ENCODE measurements at regions not wholly inside any gene's neighbourhood (a gene's known extent, or its start where the extent isn't known, plus 50 kb on each side); places are given as distances from the start of the nearest gene placed in this dataset.
"Not testable (repeated sequence)": the region's sequence is repeated elsewhere in the genome, so short reads cannot be mapped to it uniquely, and the experiment has no call there.

GRCh38 chr6:132198040-132198439 lies 203.2 kb downstream of the MOXD1 start:
- no peak for FAIRE-seq

GRCh38 chr6:132194529-132194928 lies 206.7 kb downstream of the MOXD1 start:
- FAIRE-seq, result no peak

- no peak for FAIRE-seq
These were observed 208.6 kb downstream of the MOXD1 start for GRCh38 chr6:132192631-132193030.

- FAIRE-seq, result no peak
These were observed 210.5 kb downstream of the MOXD1 start for GRCh38 chr6:132190815-132191175.

GRCh38 chr6:132190097-132190814 lies 211.0 kb downstream of the MOXD1 start:
- FAIRE-seq, result no peak

GRCh38 chr6:132188556-132189264 lies 212.6 kb downstream of the MOXD1 start:
- no peak for FAIRE-seq

- FAIRE-seq, result no peak
These were observed 213.5 kb downstream of the MOXD1 start for GRCh38 chr6:132187816-132188215.

- not testable (repeated sequence) for FAIRE-seq
These were observed 216.3 kb downstream of the MOXD1 start for GRCh38 chr6:132184966-132185365.

- no peak for FAIRE-seq
These were observed 221.3 kb downstream of the MOXD1 start for GRCh38 chr6:132179955-132180354.

GRCh38 chr6:132174919-132175318 lies 223.7 kb upstream of the CCN2 start:
- FAIRE-seq, result no peak

GRCh38 chr6:132168961-132169360 lies 217.8 kb upstream of the CCN2 start:
- FAIRE-seq, result no peak

GRCh38 chr6:132167929-132168892 lies 217.0 kb upstream of the CCN2 start:
- FAIRE-seq, result no peak

GRCh38 chr6:132166526-132167051 lies 215.4 kb upstream of the CCN2 start:
- no peak for FAIRE-seq

- no peak for FAIRE-seq
These were observed 214.5 kb upstream of the CCN2 start for GRCh38 chr6:132165677-132166076.

GRCh38 chr6:132161283-132161682 lies 210.1 kb upstream of the CCN2 start:
- FAIRE-seq, result no peak

GRCh38 chr6:132153221-132153898 lies 202.2 kb upstream of the CCN2 start:
- FAIRE-seq, result no peak

GRCh38 chr6:132147530-132148011 lies 196.4 kb upstream of the CCN2 start:
- FAIRE-seq, result no peak

- no peak for FAIRE-seq
These were observed 193.3 kb upstream of the CCN2 start for GRCh38 chr6:132144456-132144855.

- FAIRE-seq, result no peak
These were observed 192.1 kb upstream of the CCN2 start for GRCh38 chr6:132143258-132143657.

- no peak for FAIRE-seq
These were observed 191.6 kb upstream of the CCN2 start for GRCh38 chr6:132142768-132143167.

GRCh38 chr6:132142308-132142707 lies 191.1 kb upstream of the CCN2 start:
- no peak for FAIRE-seq

- no peak for FAIRE-seq
These were observed 189.0 kb upstream of the CCN2 start for GRCh38 chr6:132140189-132140588.
